GM12878 (cell line): ENCODE measurements at regions not wholly inside any gene's neighbourhood (a gene's known extent, or its start where the extent isn't known, plus 50 kb on each side); places are given as distances from the start of the nearest gene placed in this dataset.

Experiments
- ATAC-seq: fragments of 200-7000 bp; cut with Tn5 transposase; 3 replicates; pipeline ENCODE4 v1.9.1; 2020; ENCODE audit warnings: mild to moderate bottlenecking, moderate library complexity
- BruUV-seq: library from RNA; stranded (reverse); fragments of 400-500 nt; replicated peaks from 2 replicates; lab custom pipeline; 2021; lab: Mats Ljungman, UMichigan
- CTCF ChIA-PET: fragments of 300-600 bp; sonication (Branson Sonifier 250); formaldehyde crosslinking; extraction: SDS; loops from one replicate; lab custom pipeline; 2021; ENCODE audit warnings: inconsistent platforms; lab: Yijun Ruan, JAX
- POLR2A ChIA-PET: fragments of 350-600 bp; formaldehyde crosslinking; extraction: SDS; loops from one replicate; lab custom pipeline; 2021; ENCODE audit warnings: inconsistent platforms; lab: Charles Lee
- RAD21 ChIA-PET: fragments of 300-600 bp; sonication (Branson Sonifier 250); formaldehyde crosslinking; loops from one replicate; lab custom pipeline; 2023; ENCODE audit warnings: antibody characterized with exemption; ENCODE audit not compliant: unreplicated experiment; lab: Charles Lee
- SMC1A ChIA-PET: fragments of 300-600 bp; sonication (Branson Sonifier 250); formaldehyde crosslinking; loops from one replicate; lab custom pipeline; 2023; ENCODE audit not compliant: unreplicated experiment, uncharacterized antibody; lab: Charles Lee
- DNase-seq: peaks from one replicate; pipeline ENCODE4 v3.0.0-alpha.2; 2011; ENCODE audit warnings: low read depth, low spot score
- FAIRE-seq: peaks from 3 replicates; lab custom pipeline; 2011; peaks lifted over from hg19 to GRCh38; lab: Jason Lieb, UNC
- H2AFZ ChIP-seq: 2 replicates; pipeline ENCODE4 v1.6.0; 2011; ENCODE audit warnings: low read depth, low read length, control low read depth; ENCODE audit not compliant: control insufficient read depth
- H3K27ac ChIP-seq: 2 replicates; pipeline ENCODE4 v1.5.1; 2011; ENCODE audit warnings: control low read depth; ENCODE audit not compliant: control insufficient read depth, insufficient read depth
- H3K27me3 ChIP-seq, 2 experiments: replicated peaks in 1 of 2; 2 replicates each; pipeline versions ENCODE4 v1.6.0 to v1.6.1; 2011; ENCODE audit warnings: low read length in 1 of 2; ENCODE audit not compliant: control insufficient read depth in 2 of 2, insufficient read depth in 2 of 2
- H3K36me3 ChIP-seq, 2 experiments: 2 replicates each; pipeline ENCODE4 v1.5.1; 2011; ENCODE audit warnings: low read length in 1 of 2; ENCODE audit not compliant: control insufficient read depth in 2 of 2, insufficient read depth in 2 of 2
- H3K4me1 ChIP-seq: 2 replicates; pipeline ENCODE4 v1.6.1; 2011; ENCODE audit warnings: mild to moderate bottlenecking, low read length, moderate library complexity, mixed read lengths; ENCODE audit not compliant: control insufficient read depth, insufficient read depth
- H3K4me2 ChIP-seq: 2 replicates; pipeline ENCODE4 v1.6.0; 2011; ENCODE audit warnings: control low read depth; ENCODE audit not compliant: control insufficient read depth, insufficient read depth
- H3K4me3 ChIP-seq: fragments of 200-600 bp; sonication (generic); 2 replicates; pipeline ENCODE4 v1.5.1; 2016
- H3K79me2 ChIP-seq: 2 replicates; pipeline ENCODE4 v1.6.0; 2011; ENCODE audit warnings: low read length; ENCODE audit not compliant: control insufficient read depth, insufficient read depth
- H3K9ac ChIP-seq: 2 replicates; pipeline ENCODE4 v1.8.0; 2011; ENCODE audit warnings: low read length, control low read depth, mixed read lengths; ENCODE audit not compliant: control insufficient read depth, insufficient read depth
- H3K9me3 ChIP-seq: replicated peaks from 3 replicates; pipeline ENCODE4 v1.5.1; 2011; ENCODE audit warnings: mild to moderate bottlenecking, low read length; ENCODE audit not compliant: control insufficient read depth, insufficient read depth
- H4K20me1 ChIP-seq: 2 replicates; pipeline ENCODE4 v1.6.0; 2011; ENCODE audit not compliant: control insufficient read depth, insufficient read depth
- CHD2 ChIP-seq: IDR thresholded peaks from 2 replicates; pipeline ENCODE4 v1.6.1; 2011; ENCODE audit warnings: low read depth, low read length, improper control_type of control experiment, borderline replicate concordance
- KDM1A ChIP-seq: fragments of 200-600 bp; sonication (generic); IDR thresholded peaks from 2 replicates; pipeline ENCODE4 v1.6.1; 2016; ENCODE audit warnings: borderline replicate concordance
- NFYB ChIP-seq: IDR thresholded peaks from 2 replicates; pipeline ENCODE4 v1.6.1; 2011; ENCODE audit warnings: low read depth, mild to moderate bottlenecking, low read length, improper control_type of control experiment, moderate library complexity; ENCODE audit not compliant: insufficient read depth
- NRF1 ChIP-seq: conservative IDR thresholded peaks from 2 replicates; pipeline ENCODE4 v1.6.1; 2011; ENCODE audit warnings: mild to moderate bottlenecking, low read depth, low read length, improper control_type of control experiment
- RAD21 ChIP-seq: IDR thresholded peaks from 2 replicates; pipeline ENCODE4 v1.6.1; 2011; ENCODE audit warnings: mild to moderate bottlenecking, low read depth, low read length, moderate library complexity; ENCODE audit not compliant: insufficient read depth
- SPI1 ChIP-seq: IDR thresholded peaks from 2 replicates; pipeline ENCODE4 v1.6.1; 2011; ENCODE audit warnings: low read depth, mild to moderate bottlenecking, low read length, moderate library complexity, borderline replicate concordance; ENCODE audit not compliant: insufficient read depth
- STAT3 ChIP-seq: IDR thresholded peaks from 2 replicates; pipeline ENCODE4 v1.6.1; 2011; ENCODE audit warnings: low read depth, low read length, improper control_type of control experiment
- YBX1 ChIP-seq: fragments of 450-650 bp; IDR thresholded peaks from 2 replicates; pipeline ENCODE4 v1.6.1; 2016; ENCODE audit warnings: antibody characterized with exemption
- in situ Hi-C: fragments of 300-500 bp; cut with MboI; formaldehyde crosslinking; loops from 9 replicates; pipeline ENCODE4 v1.14.3; 2018; ENCODE audit warnings: mixed read lengths
- intact Hi-C: fragments of 100-400 bp; cut with micrococcal nuclease; formaldehyde crosslinking; loops from one replicate; pipeline ENCODE4 v1.14.2; 2022; ENCODE audit not compliant: unreplicated experiment
- TF ChIP-seq, protein P1 (sequence below): fragments of 450-650 bp; IDR thresholded peaks from 2 replicates; pipeline ENCODE4 v1.6.1; 2016; ENCODE audit warnings: mild to moderate bottlenecking, moderate library complexity, borderline replicate concordance

- ATAC-seq: no peak
- ChIA-PET CTCF (no interaction called here), POLR2A (no interaction called here), RAD21 (no interaction called here), SMC1A (no interaction called here)
- Histone ChIP-seq H4K20me1 (no peaks in the 10 kb centered on the region), H3K4me1 (no peaks in the 10 kb centered on the region), H3K4me2 (no peak overlapping the region), H3K79me2 (no peaks in the 10 kb centered on the region), H3K27ac (no peak overlapping the region), H2AFZ (no peak overlapping the region), H3K9me3 (no peaks in the 10 kb centered on the region), H3K36me3 (no peaks in the 10 kb centered on the region), H3K27me3 (no peaks in the 10 kb centered on the region), H3K9ac (no peak overlapping the region), H3K4me3 (no peak overlapping the region)
- no peak for FAIRE-seq
- TF ChIP-seq NRF1 (no peak), NFYB (no peak), SPI1 (no peak), CHD2 (no peak), STAT3 (no peak), RAD21 (no peak), YBX1 (no peak), KDM1A (no peak)
- TF ChIP-seq, protein P1, sequence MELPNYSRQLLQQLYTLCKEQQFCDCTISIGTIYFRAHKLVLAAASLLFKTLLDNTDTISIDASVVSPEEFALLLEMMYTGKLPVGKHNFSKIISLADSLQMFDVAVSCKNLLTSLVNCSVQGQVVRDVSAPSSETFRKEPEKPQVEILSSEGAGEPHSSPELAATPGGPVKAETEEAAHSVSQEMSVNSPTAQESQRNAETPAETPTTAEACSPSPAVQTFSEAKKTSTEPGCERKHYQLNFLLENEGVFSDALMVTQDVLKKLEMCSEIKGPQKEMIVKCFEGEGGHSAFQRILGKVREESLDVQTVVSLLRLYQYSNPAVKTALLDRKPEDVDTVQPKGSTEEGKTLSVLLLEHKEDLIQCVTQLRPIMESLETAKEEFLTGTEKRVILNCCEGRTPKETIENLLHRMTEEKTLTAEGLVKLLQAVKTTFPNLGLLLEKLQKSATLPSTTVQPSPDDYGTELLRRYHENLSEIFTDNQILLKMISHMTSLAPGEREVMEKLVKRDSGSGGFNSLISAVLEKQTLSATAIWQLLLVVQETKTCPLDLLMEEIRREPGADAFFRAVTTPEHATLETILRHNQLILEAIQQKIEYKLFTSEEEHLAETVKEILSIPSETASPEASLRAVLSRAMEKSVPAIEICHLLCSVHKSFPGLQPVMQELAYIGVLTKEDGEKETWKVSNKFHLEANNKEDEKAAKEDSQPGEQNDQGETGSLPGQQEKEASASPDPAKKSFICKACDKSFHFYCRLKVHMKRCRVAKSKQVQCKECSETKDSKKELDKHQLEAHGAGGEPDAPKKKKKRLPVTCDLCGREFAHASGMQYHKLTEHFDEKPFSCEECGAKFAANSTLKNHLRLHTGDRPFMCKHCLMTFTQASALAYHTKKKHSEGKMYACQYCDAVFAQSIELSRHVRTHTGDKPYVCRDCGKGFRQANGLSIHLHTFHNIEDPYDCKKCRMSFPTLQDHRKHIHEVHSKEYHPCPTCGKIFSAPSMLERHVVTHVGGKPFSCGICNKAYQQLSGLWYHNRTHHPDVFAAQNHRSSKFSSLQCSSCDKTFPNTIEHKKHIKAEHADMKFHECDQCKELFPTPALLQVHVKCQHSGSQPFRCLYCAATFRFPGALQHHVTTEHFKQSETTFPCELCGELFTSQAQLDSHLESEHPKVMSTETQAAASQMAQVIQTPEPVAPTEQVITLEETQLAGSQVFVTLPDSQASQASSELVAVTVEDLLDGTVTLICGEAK: no peak
- no peak for DNase-seq
- in situ Hi-C loops (no loop called here), intact Hi-C loops (no loop called here)
- no TSS peak for BruUV-seq
Observed at GRCh38 chr7:86280150-86280549, 363.6 kb upstream of the GRM3 start.
